ENCODE measurements at regions not wholly inside any gene's neighbourhood (a gene's known extent, or its start where the extent isn't known, plus 50 kb on each side); places are given as distances from the start of the nearest gene placed in this dataset.

DNA sequence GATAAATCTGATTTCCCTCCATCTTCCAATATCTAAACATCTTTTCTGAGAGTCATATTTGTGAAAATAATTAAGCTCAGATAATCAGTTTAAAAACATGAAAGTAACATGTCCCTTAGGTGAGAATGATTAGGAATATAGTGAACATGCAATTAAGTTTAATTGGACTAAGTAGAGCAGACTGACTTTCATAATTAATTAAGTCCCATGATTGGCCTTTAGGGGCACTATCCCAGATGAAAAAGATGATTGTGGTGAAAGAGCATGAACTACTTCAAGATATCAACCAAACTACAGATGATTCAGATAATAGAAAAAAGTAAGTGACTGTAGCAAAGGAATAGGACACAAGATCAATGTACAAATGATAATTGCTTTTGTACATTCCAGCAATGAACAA lies 758.8 kb downstream of the STIM2 start:
- no peak for TF ChIP-seq TAF1 (IDR thresholded peaks at IDR 0.05; ENCODE audit: borderline replicate concordance, low read depth, low read length)
- TF ChIP-seq POLR2AphosphoS5 (IDR thresholded peaks at IDR 0.05; ENCODE audit: low read depth, low read length), result no peak
- TF ChIP-seq POLR2A (IDR thresholded peaks at IDR 0.05; ENCODE audit: low read depth, low read length), result no peak
